ENCODE measurements at regions not wholly inside any gene's neighbourhood (a gene's known extent, or its start where the extent isn't known, plus 50 kb on each side); places are given as distances from the start of the nearest gene placed in this dataset.

DNA sequence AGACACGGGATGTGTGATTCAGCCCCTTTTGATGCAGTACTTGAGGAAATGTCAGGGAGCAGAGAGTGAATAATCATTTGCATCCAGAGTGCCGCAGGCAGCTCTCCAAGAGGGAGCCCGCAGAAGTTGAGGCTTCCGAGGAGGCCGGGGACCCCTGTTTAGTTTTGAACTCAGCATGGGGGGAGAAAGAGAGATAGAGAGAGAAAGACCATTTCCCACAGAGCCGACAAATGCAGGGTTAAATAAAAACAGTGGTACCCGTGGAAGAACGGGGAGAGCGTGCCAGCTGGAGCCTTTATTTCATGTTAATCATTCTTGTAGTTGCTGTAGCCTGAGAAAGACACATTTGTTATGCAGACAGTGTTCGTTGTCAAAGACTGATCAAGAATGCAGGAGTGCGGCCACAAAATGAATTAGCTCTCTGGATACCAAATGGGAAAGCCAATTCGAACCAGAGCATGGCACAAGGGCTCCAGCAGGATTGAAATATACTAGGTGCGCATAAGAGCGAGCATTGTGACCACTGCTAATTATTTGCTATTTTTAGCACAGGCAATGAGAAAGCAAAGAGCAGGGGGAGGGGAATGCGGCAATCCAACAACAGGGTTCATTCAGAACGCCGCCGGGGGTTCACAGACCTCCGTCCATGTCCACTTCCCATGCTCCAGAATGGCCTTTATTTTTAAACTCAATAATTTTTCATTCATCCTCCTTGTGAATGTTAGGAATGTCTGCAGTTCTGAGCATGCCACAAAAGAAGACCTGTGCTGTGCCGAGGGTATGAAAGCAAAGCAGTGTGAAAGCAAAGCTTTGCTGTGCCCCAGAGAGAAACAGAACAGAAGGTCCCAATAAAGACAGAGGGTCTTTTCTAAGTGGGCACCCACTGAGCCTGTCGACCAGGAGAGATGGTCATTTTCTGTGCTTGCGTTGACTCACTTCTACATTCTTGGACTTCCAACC, 243.9 kb upstream of the VCX3A start:
- H3K27me3 ChIP-seq (ENCODE audit: control insufficient read depth, insufficient read depth, low read length) = no peaks in the 10 kb centered on the region
- FAIRE-seq (no peak), DNase-seq (ENCODE audit: low read depth) (no peak)
- TF ChIP-seq, protein P1, sequence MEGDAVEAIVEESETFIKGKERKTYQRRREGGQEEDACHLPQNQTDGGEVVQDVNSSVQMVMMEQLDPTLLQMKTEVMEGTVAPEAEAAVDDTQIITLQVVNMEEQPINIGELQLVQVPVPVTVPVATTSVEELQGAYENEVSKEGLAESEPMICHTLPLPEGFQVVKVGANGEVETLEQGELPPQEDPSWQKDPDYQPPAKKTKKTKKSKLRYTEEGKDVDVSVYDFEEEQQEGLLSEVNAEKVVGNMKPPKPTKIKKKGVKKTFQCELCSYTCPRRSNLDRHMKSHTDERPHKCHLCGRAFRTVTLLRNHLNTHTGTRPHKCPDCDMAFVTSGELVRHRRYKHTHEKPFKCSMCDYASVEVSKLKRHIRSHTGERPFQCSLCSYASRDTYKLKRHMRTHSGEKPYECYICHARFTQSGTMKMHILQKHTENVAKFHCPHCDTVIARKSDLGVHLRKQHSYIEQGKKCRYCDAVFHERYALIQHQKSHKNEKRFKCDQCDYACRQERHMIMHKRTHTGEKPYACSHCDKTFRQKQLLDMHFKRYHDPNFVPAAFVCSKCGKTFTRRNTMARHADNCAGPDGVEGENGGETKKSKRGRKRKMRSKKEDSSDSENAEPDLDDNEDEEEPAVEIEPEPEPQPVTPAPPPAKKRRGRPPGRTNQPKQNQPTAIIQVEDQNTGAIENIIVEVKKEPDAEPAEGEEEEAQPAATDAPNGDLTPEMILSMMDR (IDR thresholded peaks at IDR 0.05; ENCODE audit: insufficient read depth, low read length, severe bottlenecking) = no peak
- no peaks in the 10 kb centered on the region for H3K36me3 ChIP-seq (ENCODE audit: control insufficient read depth, insufficient read depth, low read length)
- H3K4me3 ChIP-seq (ENCODE audit: low read depth, low read length) = no peak overlapping the region

DNA sequence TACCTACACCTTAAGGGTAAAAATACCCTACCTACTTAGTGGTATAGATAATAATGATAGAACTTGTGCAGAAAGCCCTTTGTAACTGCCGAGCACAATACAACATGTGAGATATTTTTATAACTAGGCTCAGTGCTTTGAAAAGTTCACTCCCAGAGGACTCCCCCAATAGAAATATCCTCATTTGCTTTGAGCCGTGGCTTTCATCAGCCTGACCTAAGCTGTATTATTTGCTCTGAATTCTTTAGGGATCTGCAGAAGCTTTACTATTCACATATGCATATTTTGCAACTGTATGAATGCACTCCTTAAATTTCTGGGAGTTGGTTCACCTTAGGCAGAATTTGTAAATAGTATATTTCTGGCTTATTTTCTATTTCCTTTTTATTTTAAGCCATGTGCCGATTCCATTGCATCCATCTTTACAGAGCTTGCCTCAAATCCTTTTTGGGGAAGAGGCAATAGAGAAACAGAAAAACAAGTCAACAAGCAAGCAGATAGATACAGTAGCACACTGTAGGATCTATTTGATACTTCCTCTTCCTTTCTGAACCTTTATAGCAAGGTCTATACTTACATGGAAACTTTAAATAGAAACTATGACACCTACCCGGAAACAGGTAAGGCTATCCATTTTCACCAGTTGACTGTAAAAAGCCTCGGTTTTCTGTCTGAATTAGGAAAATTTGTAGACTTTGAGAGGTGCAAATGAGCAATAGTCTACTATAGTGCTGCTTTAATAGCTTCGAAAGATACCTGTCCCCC, 242.5 kb upstream of the VCX3A start:
- FAIRE-seq (no peak), DNase-seq (ENCODE audit: low read depth) (no peak)
- TF ChIP-seq, protein P1 (IDR thresholded peaks at IDR 0.05; ENCODE audit: insufficient read depth, low read length, severe bottlenecking) = no peak
- no peaks in the 10 kb centered on the region for H3K27me3 ChIP-seq (ENCODE audit: control insufficient read depth, insufficient read depth, low read length)
- no peaks in the 10 kb centered on the region for H3K36me3 ChIP-seq (ENCODE audit: control insufficient read depth, insufficient read depth, low read length)
- no peak overlapping the region for H3K4me3 ChIP-seq (ENCODE audit: low read depth, low read length)

DNA sequence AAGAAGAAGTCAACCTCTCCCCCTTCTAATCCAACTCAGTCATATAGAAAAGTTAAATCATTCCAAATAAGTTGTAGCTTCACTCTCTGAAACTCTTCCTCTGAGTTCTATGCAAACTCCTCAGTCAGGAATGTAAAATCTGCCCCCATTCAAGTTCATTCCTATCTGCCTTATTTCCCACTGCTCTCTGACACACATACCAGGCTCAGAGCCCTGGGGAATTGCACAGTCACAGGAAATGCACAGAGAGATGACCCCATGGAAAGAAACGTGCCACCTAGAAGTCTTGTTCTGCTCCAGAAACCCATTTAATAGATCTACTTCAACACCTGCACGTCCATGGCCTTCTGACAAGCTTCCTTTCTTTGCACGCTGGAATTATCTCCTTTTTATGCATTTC, 236.0 kb upstream of the VCX3A start:
- no peak for DNase-seq (ENCODE audit: low read depth)
- TF ChIP-seq, protein P1 (IDR thresholded peaks at IDR 0.05; ENCODE audit: insufficient read depth, low read length, severe bottlenecking) = no peak
- FAIRE-seq = no peak

DNA sequence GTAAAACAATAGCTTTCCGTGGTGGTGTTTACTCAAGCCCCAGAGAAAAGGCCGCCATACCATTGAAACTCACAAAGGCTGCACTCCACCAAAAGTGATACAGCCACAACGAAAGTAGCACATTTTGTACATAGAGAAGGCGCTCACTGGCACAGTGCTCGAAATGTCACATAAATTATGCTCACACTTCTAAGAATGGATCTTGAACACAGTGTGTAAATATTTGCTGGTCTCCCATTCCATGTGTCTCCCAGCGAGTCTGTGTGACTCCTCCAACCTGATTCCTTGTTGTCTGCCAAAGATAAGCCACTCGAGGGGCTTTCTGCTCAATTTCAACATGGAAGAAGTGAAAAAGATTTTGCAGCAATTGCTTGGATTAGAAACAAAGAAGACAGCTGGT, 234.0 kb upstream of the VCX3A start:
- Histone ChIP-seq H3K36me3 (ENCODE audit: control insufficient read depth, insufficient read depth, low read length) (no peaks in the 10 kb centered on the region), H3K4me3 (ENCODE audit: low read depth, low read length) (no peak overlapping the region), H3K27me3 (ENCODE audit: control insufficient read depth, insufficient read depth, low read length) (no peaks in the 10 kb centered on the region)
- TF ChIP-seq, protein P1 (IDR thresholded peaks at IDR 0.05; ENCODE audit: insufficient read depth, low read length, severe bottlenecking) = no peak
- FAIRE-seq (no peak), DNase-seq (ENCODE audit: low read depth) (no peak)

More for the DNA sequence above, 236.0 kb upstream of the VCX3A start:
- no peaks in the 10 kb centered on the region for H3K36me3 ChIP-seq (ENCODE audit: control insufficient read depth, insufficient read depth, low read length)
- H3K27me3 ChIP-seq (ENCODE audit: control insufficient read depth, insufficient read depth, low read length) = no peaks in the 10 kb centered on the region
- no peak overlapping the region for H3K4me3 ChIP-seq (ENCODE audit: low read depth, low read length)

DNA sequence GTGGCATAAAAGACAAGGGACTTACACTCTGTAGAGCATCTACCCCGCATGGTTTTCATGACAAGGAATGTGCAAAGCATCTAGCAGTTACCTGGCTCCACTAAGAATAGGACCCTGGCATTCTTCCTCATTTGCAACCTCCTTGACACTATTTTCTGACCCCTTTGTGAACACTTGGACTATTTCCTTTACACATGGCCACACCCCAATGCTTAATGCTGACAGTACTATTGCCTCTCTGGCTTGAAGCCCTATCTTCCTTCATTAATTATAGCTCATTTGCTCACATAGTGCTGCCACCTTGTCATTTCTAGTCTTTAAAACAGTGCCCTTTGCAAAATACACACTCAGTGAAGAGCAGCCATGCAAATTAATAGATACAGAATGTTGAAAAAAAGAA, 226.3 kb upstream of the VCX3A start:
- Histone ChIP-seq H3K4me3 (ENCODE audit: low read depth, low read length) (no peak overlapping the region), H3K27me3 (ENCODE audit: control insufficient read depth, insufficient read depth, low read length) (no peaks in the 10 kb centered on the region), H3K36me3 (ENCODE audit: control insufficient read depth, insufficient read depth, low read length) (no peaks in the 10 kb centered on the region)
- no peak for FAIRE-seq
- DNase-seq (ENCODE audit: low read depth) = no peak
- TF ChIP-seq, protein P1 (IDR thresholded peaks at IDR 0.05; ENCODE audit: insufficient read depth, low read length, severe bottlenecking) = no peak
